Hematopoietic multipotent progenitor cell treated with erythropoietin and hydrocortisone succinate and interleukin-3 and kit ligand, for 4 days (in vitro differentiated cells): ENCODE measurements at regions not wholly inside any gene's neighbourhood (a gene's known extent, or its start where the extent isn't known, plus 50 kb on each side); places are given as distances from the start of the nearest gene placed in this dataset.

Source experiments
- DNase-seq: peaks from one replicate; pipeline ENCODE4 v3.0.0-alpha.2; 2015

DNA sequence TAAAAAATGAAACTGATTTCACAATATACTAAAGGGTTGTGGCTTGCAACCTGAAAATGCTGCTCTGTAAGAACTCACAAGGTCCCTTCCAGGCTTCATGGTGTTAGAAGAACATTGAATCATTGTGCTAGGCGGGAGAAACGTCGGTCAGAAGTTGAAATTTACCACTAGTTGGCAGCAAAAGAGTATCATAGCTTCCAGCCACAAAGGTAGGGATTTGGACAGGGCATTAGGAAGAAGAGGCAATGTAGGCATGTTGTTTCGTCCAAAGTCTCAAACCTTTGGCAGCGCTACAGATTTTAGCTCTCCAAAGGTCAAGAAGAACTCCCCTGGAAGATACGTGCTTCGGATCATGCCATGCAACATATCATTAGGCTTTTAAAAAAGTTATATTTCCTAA, 62.5 kb upstream of the ZP4 start:
- DNase-seq, result no peak
